ENCODE measurements at regions not wholly inside any gene's neighbourhood (a gene's known extent, or its start where the extent isn't known, plus 50 kb on each side); places are given as distances from the start of the nearest gene placed in this dataset.

- TF ChIP-seq CTCF (IDR thresholded peaks at IDR 0.05) = no peak
- TF ChIP-seq EP300 (IDR thresholded peaks at IDR 0.05) = no peak
Observed at GRCh38 chr2:11922294-11922693, 175.9 kb downstream of the LPIN1 start.
